CD4-positive, CD25-positive, alpha-beta regulatory T cell (primary cell): ENCODE measurements at regions not wholly inside any gene's neighbourhood (a gene's known extent, or its start where the extent isn't known, plus 50 kb on each side); places are given as distances from the start of the nearest gene placed in this dataset.

ENCODE experiments used
- ATAC-seq, 2 donors: fragments of 150-1000 bp; cut with Tn5 transposase; one replicate each; pipeline ENCODE4 v1.10.0; 2021; ENCODE audit warnings: low read depth in 2 of 2, moderate number of reproducible peaks in 2 of 2, moderate library complexity in 1 of 2
- DNase-seq, 3 donors: peaks; one replicate each; pipeline versions ENCODE4 v3.0.0 to v3.0.0-alpha.2; 2012 to 2022; ENCODE audit warnings: mixed read lengths in 1 of 3
- H3K27ac ChIP-seq: one replicate; pipeline ENCODE4 v1.7.0; 2013; ENCODE audit warnings: mild to moderate bottlenecking, low read length; ENCODE audit not compliant: insufficient read depth, poor library complexity, severe bottlenecking
- H3K27me3 ChIP-seq: one replicate; pipeline ENCODE4 v1.7.0; 2013; ENCODE audit warnings: low read length; ENCODE audit not compliant: control insufficient read depth, insufficient read depth
- H3K36me3 ChIP-seq: one replicate; pipeline ENCODE4 v1.7.0; 2013; ENCODE audit warnings: mild to moderate bottlenecking, low read length, moderate library complexity; ENCODE audit not compliant: control insufficient read depth, insufficient read depth
- H3K4me1 ChIP-seq: 2 replicates; pipeline ENCODE4 v1.7.0; 2013; ENCODE audit warnings: mild to moderate bottlenecking, low read length; ENCODE audit not compliant: insufficient read depth, control insufficient read depth, poor library complexity, severe bottlenecking
- H3K4me3 ChIP-seq: one replicate; pipeline ENCODE4 v1.7.0; 2013; ENCODE audit warnings: low read depth, mild to moderate bottlenecking, low read length, moderate library complexity
- H3K9me3 ChIP-seq, 2 experiments: 1 replicate in 1 of 2; 2 replicates in 1 of 2; pipeline ENCODE4 v1.7.0; 2013; ENCODE audit warnings: low read length in 2 of 2, mild to moderate bottlenecking in 1 of 2, moderate library complexity in 1 of 2; ENCODE audit not compliant: control insufficient read depth in 2 of 2
- H3K27ac Mint-ChIP-seq, 3 donors: one replicate each; pipeline ENCODE4 v1.8.0; 2020 to 2022; ENCODE audit warnings: mild to moderate bottlenecking in 3 of 3, mixed read lengths in 3 of 3, moderate library complexity in 2 of 3
- H3K27me3 Mint-ChIP-seq: one replicate; pipeline ENCODE4 v1.8.0; 2022; ENCODE audit warnings: mild to moderate bottlenecking, mixed read lengths
- H3K36me3 Mint-ChIP-seq: one replicate; pipeline ENCODE4 v1.8.0; 2020; ENCODE audit warnings: mixed read lengths
- H3K4me1 Mint-ChIP-seq, 4 donors: one replicate each; pipeline ENCODE4 v1.8.0; 2020 to 2022; ENCODE audit warnings: mixed read lengths in 4 of 4, mild to moderate bottlenecking in 1 of 4
- H3K4me3 Mint-ChIP-seq, 4 donors: one replicate each; pipeline ENCODE4 v1.8.0; 2020 to 2022; ENCODE audit warnings: mild to moderate bottlenecking in 4 of 4, mixed read lengths in 4 of 4, moderate library complexity in 3 of 4
- H3K9me3 Mint-ChIP-seq, 7 donors: one replicate each; pipeline ENCODE4 v1.8.0; 2020 to 2022; ENCODE audit warnings: mixed read lengths in 7 of 7, mild to moderate bottlenecking in 3 of 7, moderate library complexity in 2 of 7

GRCh38 chr2:46821600-46821999 lies 94.0 kb downstream of the MCFD2 start:
- H3K9me3 ChIP-seq: no peaks in the 10 kb centered on the region
- Mint-ChIP-seq H3K27ac (no peak overlapping the region), H3K36me3 (no peaks in the 10 kb centered on the region), H3K27me3 (peaks cover 6% of the 10 kb centered on the region), H3K4me3 (no peak overlapping the region), H3K9me3 (peaks cover 0 to 3% (median 0%) of the 10 kb centered on the region in 7 donors), H3K4me1 (no peaks in the 10 kb centered on the region)
- ATAC-seq: no peak
- no peaks in the 10 kb centered on the region for H3K27me3 ChIP-seq
- H3K4me3 ChIP-seq: no peak overlapping the region
- no peaks in the 10 kb centered on the region for H3K4me1 ChIP-seq
- no peaks in the 10 kb centered on the region for H3K36me3 ChIP-seq
- no peak for DNase-seq
- H3K27ac ChIP-seq: no peak overlapping the region

GRCh38 chr2:46818819-46819218 lies 96.8 kb downstream of the MCFD2 start:
- H3K9me3 ChIP-seq: no peaks in the 10 kb centered on the region
- H3K4me3 ChIP-seq: no peak overlapping the region
- Mint-ChIP-seq H3K4me1 (no peaks in the 10 kb centered on the region), H3K36me3 (no peaks in the 10 kb centered on the region), H3K27me3 (peaks cover 6% of the 10 kb centered on the region), H3K4me3 (no peak overlapping the region), H3K27ac (no peak overlapping the region), H3K9me3 (peaks cover 0 to 3% (median 0%) of the 10 kb centered on the region in 7 donors)
- H3K36me3 ChIP-seq: no peaks in the 10 kb centered on the region
- no peaks in the 10 kb centered on the region for H3K4me1 ChIP-seq
- ATAC-seq (no peak), DNase-seq (no peak)
- no peak overlapping the region for H3K27ac ChIP-seq
- peaks cover 3% of the 10 kb centered on the region for H3K27me3 ChIP-seq

- Histone ChIP-seq H3K9me3 (no peaks in the 10 kb centered on the region), H3K36me3 (no peaks in the 10 kb centered on the region), H3K27me3 (peaks cover 3% of the 10 kb centered on the region), H3K27ac (no peak overlapping the region), H3K4me1 (no peaks in the 10 kb centered on the region), H3K4me3 (no peak overlapping the region)
- H3K27ac Mint-ChIP-seq: no peak overlapping the region
- peaks cover 0 to 3% (median 0%) of the 10 kb centered on the region in 7 donors for H3K9me3 Mint-ChIP-seq
- peaks cover 6% of the 10 kb centered on the region for H3K27me3 Mint-ChIP-seq
- DNase-seq (no peak), ATAC-seq (no peak)
- H3K4me1 Mint-ChIP-seq: no peaks in the 10 kb centered on the region
- no peaks in the 10 kb centered on the region for H3K36me3 Mint-ChIP-seq
- no peak overlapping the region for H3K4me3 Mint-ChIP-seq
Measured at GRCh38 chr2:46818141-46818621, 97.4 kb downstream of the MCFD2 start.

- ATAC-seq: no peak
- Histone ChIP-seq H3K4me1 (no peaks in the 10 kb centered on the region), H3K9me3 (no peaks in the 10 kb centered on the region), H3K36me3 (no peaks in the 10 kb centered on the region), H3K4me3 (no peak overlapping the region), H3K27me3 (peaks cover 3% of the 10 kb centered on the region), H3K27ac (no peak overlapping the region)
- peaks cover 0 to 1% (median 0%) of the 10 kb centered on the region in 7 donors for H3K9me3 Mint-ChIP-seq
- H3K36me3 Mint-ChIP-seq: no peaks in the 10 kb centered on the region
- H3K4me1 Mint-ChIP-seq: no peaks in the 10 kb centered on the region
- no peak overlapping the region for H3K4me3 Mint-ChIP-seq
- peaks cover 14% of the 10 kb centered on the region for H3K27me3 Mint-ChIP-seq
- no peak for DNase-seq
- H3K27ac Mint-ChIP-seq: no peak overlapping the region
Measured at GRCh38 chr2:46816846-46817726, 98.5 kb downstream of the MCFD2 start.

GRCh38 chr2:46816151-46816845 lies 99.3 kb downstream of the MCFD2 start:
- no peak for DNase-seq
- no peaks in the 10 kb centered on the region for H3K36me3 Mint-ChIP-seq

GRCh38 chr2:46815121-46815802 lies 100.3 kb downstream of the MCFD2 start:
- H3K36me3 Mint-ChIP-seq: no peaks in the 10 kb centered on the region
- H3K27me3 ChIP-seq: peaks cover 5% of the 10 kb centered on the region
- DNase-seq (no peak), ATAC-seq (no peak)
- no peak overlapping the region for H3K27ac Mint-ChIP-seq
- H3K27ac ChIP-seq: no peak overlapping the region
- H3K4me3 ChIP-seq: no peak overlapping the region
- H3K9me3 ChIP-seq: no peaks in the 10 kb centered on the region
- no peaks in the 10 kb centered on the region for H3K36me3 ChIP-seq
- H3K4me1 ChIP-seq: no peaks in the 10 kb centered on the region
- H3K4me1 Mint-ChIP-seq: no peaks in the 10 kb centered on the region
- peaks cover 14% of the 10 kb centered on the region for H3K27me3 Mint-ChIP-seq
- no peak overlapping the region for H3K4me3 Mint-ChIP-seq
- H3K9me3 Mint-ChIP-seq: peaks cover 0 to 1% (median 0%) of the 10 kb centered on the region in 7 donors

More at GRCh38 chr2:46816151-46816845, 99.3 kb downstream of the MCFD2 start:
- H3K4me3 Mint-ChIP-seq: no peak overlapping the region
- no peaks in the 10 kb centered on the region for H3K4me1 Mint-ChIP-seq
- H3K27me3 Mint-ChIP-seq: peaks cover 14% of the 10 kb centered on the region
- Histone ChIP-seq H3K4me1 (no peaks in the 10 kb centered on the region), H3K36me3 (no peaks in the 10 kb centered on the region), H3K4me3 (no peak overlapping the region), H3K27ac (no peak overlapping the region), H3K27me3 (peaks cover 3% of the 10 kb centered on the region), H3K9me3 (no peaks in the 10 kb centered on the region)
- H3K9me3 Mint-ChIP-seq: peaks cover 0 to 1% (median 0%) of the 10 kb centered on the region in 7 donors
- no peak for ATAC-seq
- H3K27ac Mint-ChIP-seq: no peak overlapping the region

- H3K9me3 ChIP-seq: no peaks in the 10 kb centered on the region
- Mint-ChIP-seq H3K4me3 (no peak overlapping the region), H3K27ac (no peak overlapping the region), H3K9me3 (peaks cover 0 to 6% (median 0%) of the 10 kb centered on the region in 7 donors), H3K4me1 (no peaks in the 10 kb centered on the region), H3K27me3 (peaks cover 20% of the 10 kb centered on the region), H3K36me3 (no peaks in the 10 kb centered on the region)
- DNase-seq (no peak), ATAC-seq (no peak)
- H3K27ac ChIP-seq: no peak overlapping the region
- no peaks in the 10 kb centered on the region for H3K36me3 ChIP-seq
- no peaks in the 10 kb centered on the region for H3K4me1 ChIP-seq
- H3K4me3 ChIP-seq: no peak overlapping the region
- peaks cover 5% of the 10 kb centered on the region for H3K27me3 ChIP-seq
Measured at GRCh38 chr2:46814160-46814961, 101.2 kb downstream of the MCFD2 start.
